ENCODE measurements at regions not wholly inside any gene's neighbourhood (a gene's known extent, or its start where the extent isn't known, plus 50 kb on each side); places are given as distances from the start of the nearest gene placed in this dataset.

GRCh38 chr6:104400844-104401243 is 458.9 kb downstream of the HACE1 start:
- TF ChIP-seq POLR2AphosphoS5 (IDR thresholded peaks at IDR 0.05; ENCODE audit: low read depth, low read length) (no peak), TAF1 (IDR thresholded peaks at IDR 0.05; ENCODE audit: borderline replicate concordance, low read depth, low read length) (no peak)

Measured in GM12892 (cell line).